ENCODE measurements at regions not wholly inside any gene's neighbourhood (a gene's known extent, or its start where the extent isn't known, plus 50 kb on each side); places are given as distances from the start of the nearest gene placed in this dataset.

DNA sequence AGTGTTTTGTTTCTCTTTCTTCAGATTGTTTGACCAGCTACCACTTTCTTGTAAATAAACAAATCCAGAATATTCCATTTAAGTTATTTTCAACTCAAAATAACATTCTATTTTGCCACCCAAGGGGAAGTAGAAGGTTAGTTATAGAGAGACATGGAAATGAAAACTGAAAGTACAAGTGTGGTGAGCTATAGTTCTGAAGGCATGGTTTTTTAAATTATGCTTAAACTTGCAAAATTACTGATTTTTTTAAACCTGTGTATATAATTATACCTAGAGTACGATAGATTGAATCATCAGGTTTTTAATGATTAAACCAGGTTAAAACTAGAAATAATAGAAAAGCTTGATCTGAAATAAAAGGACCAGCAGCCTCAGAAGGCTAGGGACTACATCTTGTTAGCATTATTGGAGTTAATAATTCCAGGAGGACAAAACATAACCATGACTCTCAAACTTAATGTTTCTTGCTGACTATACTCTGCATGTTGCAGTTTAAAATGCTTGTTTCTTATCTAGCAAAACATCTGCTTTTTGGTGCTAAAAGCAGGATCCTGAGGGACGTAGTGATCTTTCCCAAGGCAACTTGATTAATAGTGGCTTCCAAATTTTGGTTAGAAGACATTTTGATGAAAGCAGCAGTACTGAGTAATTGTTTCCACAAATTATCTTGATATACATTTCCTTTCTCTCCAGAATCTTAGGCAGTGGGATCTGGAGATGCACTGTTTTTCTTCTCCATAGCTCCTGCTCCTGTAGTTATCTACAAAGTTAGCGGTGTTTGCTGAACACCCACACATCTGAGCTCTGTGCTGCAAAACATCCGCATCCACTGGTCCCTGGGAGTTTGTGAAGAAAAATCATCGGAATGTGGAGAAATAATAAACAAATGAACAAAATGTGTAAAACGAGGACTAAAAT, 327.2 kb upstream of the PKDCC start:
- TF ChIP-seq, protein P1, sequence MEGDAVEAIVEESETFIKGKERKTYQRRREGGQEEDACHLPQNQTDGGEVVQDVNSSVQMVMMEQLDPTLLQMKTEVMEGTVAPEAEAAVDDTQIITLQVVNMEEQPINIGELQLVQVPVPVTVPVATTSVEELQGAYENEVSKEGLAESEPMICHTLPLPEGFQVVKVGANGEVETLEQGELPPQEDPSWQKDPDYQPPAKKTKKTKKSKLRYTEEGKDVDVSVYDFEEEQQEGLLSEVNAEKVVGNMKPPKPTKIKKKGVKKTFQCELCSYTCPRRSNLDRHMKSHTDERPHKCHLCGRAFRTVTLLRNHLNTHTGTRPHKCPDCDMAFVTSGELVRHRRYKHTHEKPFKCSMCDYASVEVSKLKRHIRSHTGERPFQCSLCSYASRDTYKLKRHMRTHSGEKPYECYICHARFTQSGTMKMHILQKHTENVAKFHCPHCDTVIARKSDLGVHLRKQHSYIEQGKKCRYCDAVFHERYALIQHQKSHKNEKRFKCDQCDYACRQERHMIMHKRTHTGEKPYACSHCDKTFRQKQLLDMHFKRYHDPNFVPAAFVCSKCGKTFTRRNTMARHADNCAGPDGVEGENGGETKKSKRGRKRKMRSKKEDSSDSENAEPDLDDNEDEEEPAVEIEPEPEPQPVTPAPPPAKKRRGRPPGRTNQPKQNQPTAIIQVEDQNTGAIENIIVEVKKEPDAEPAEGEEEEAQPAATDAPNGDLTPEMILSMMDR (conservative IDR thresholded peaks at IDR 0.05; ENCODE audit: low read depth, low read length): no peak
- TF ChIP-seq EZH2 (IDR thresholded peaks at IDR 0.05; ENCODE audit: borderline replicate concordance, low read depth, low read length, poor library complexity, severe bottlenecking): no peak

Data from A673 (cell line).